Neuronal stem cell (in vitro differentiated cells): ENCODE measurements at regions not wholly inside any gene's neighbourhood (a gene's known extent, or its start where the extent isn't known, plus 50 kb on each side); places are given as distances from the start of the nearest gene placed in this dataset.

ENCODE experiments used
- DNase-seq: peaks from one replicate; pipeline ENCODE4 v3.0.0-alpha.2; 2013; ENCODE audit warnings: low spot score
- H2AFZ ChIP-seq: one replicate; pipeline ENCODE4 v1.6.1; 2013; ENCODE audit warnings: mild to moderate bottlenecking, low read length, inconsistent platforms
- H2AK5ac ChIP-seq: 2 replicates; pipeline ENCODE4 v1.6.1; 2013; ENCODE audit warnings: low read depth, mild to moderate bottlenecking, inconsistent platforms, low read length, moderate library complexity, mixed read lengths
- H2BK120ac ChIP-seq: 2 replicates; pipeline ENCODE4 v1.6.1; 2013; ENCODE audit warnings: low read depth, mild to moderate bottlenecking, inconsistent platforms, low read length, moderate library complexity, mixed read lengths
- H2BK12ac ChIP-seq: one replicate; pipeline ENCODE4 v1.6.1; 2013; ENCODE audit warnings: low read length, inconsistent platforms
- H2BK15ac ChIP-seq: 2 replicates; pipeline ENCODE4 v1.6.1; 2013; ENCODE audit warnings: mild to moderate bottlenecking, low read length, inconsistent platforms, mixed read lengths
- H2BK5ac ChIP-seq: one replicate; pipeline ENCODE4 v1.6.1; 2013; ENCODE audit warnings: inconsistent platforms, mild to moderate bottlenecking, low read length, moderate library complexity
- H3K14ac ChIP-seq: one replicate; pipeline ENCODE4 v1.6.1; 2013; ENCODE audit warnings: low read length, inconsistent platforms
- H3K18ac ChIP-seq: 2 replicates; pipeline ENCODE4 v1.6.1; 2013; ENCODE audit warnings: low read length, inconsistent platforms
- H3K23ac ChIP-seq: 2 replicates; pipeline ENCODE4 v1.6.1; 2013; ENCODE audit warnings: low read depth, mild to moderate bottlenecking, mixed read lengths, low read length, inconsistent platforms; ENCODE audit not compliant: poor library complexity
- H3K27ac ChIP-seq: replicated peaks from 3 replicates; pipeline ENCODE4 v1.5.1; 2013; ENCODE audit warnings: low read length, inconsistent platforms
- H3K27me3 ChIP-seq, 3 experiments: 2 replicates each; pipeline ENCODE4 v1.6.1; 2013; ENCODE audit warnings: low read length in 3 of 3, mild to moderate bottlenecking in 2 of 3, inconsistent platforms in 1 of 3, low read depth in 1 of 3, mixed read lengths in 1 of 3, moderate library complexity in 1 of 3; ENCODE audit not compliant: control insufficient read depth in 3 of 3, insufficient read depth in 3 of 3
- H3K36me3 ChIP-seq, 2 donors: replicated peaks in 1 of 2; 2 replicates each; pipeline ENCODE4 v1.6.1; 2013; ENCODE audit warnings: low read length in 2 of 2; ENCODE audit not compliant: control insufficient read depth in 2 of 2, insufficient read depth in 2 of 2
- H3K4ac ChIP-seq: 2 replicates; pipeline ENCODE4 v1.6.1; 2013; ENCODE audit warnings: inconsistent platforms, mild to moderate bottlenecking, low read length, moderate library complexity
- H3K4me1 ChIP-seq, 2 donors: 1 replicate in 1 of 2; 2 replicates in 1 of 2; pipeline ENCODE4 v1.6.1; 2013; ENCODE audit warnings: low read length in 2 of 2, low read depth in 1 of 2; ENCODE audit not compliant: control insufficient read depth in 2 of 2, insufficient read depth in 1 of 2
- H3K4me2 ChIP-seq: one replicate; pipeline ENCODE4 v1.6.1; 2013; ENCODE audit warnings: mild to moderate bottlenecking, low read length, inconsistent platforms; ENCODE audit not compliant: insufficient read depth, poor library complexity, severe bottlenecking
- H3K4me3 ChIP-seq, 2 donors: 2 replicates each; pipeline ENCODE4 v1.5.1; 2013; ENCODE audit warnings: low read length in 2 of 2, mild to moderate bottlenecking in 2 of 2, inconsistent platforms in 1 of 2, moderate library complexity in 1 of 2
- H3K79me1 ChIP-seq: one replicate; pipeline ENCODE4 v1.6.1; 2013; ENCODE audit warnings: low read depth, mild to moderate bottlenecking, inconsistent platforms, low read length, moderate library complexity
- H3K9ac ChIP-seq: one replicate; pipeline ENCODE4 v1.6.1; 2013; ENCODE audit warnings: mild to moderate bottlenecking, low read depth, low read length, inconsistent platforms; ENCODE audit not compliant: poor library complexity
- H3K9me3 ChIP-seq, 2 donors: replicated peaks in 1 of 2; 2 replicates each; pipeline versions ENCODE3 to v1.6.1; 2013; ENCODE audit warnings: low read length in 2 of 2, mild to moderate bottlenecking in 2 of 2, inconsistent platforms in 1 of 2, low read depth in 1 of 2, mixed read lengths in 1 of 2, moderate library complexity in 1 of 2; ENCODE audit not compliant: control insufficient read depth in 2 of 2, insufficient read depth in 1 of 2
- H4K8ac ChIP-seq: one replicate; pipeline ENCODE4 v1.6.1; 2013; ENCODE audit warnings: low read depth, mild to moderate bottlenecking, inconsistent platforms, low read length, moderate library complexity
- H4K91ac ChIP-seq: one replicate; pipeline ENCODE4 v1.6.1; 2013; ENCODE audit warnings: low read length, low read depth, mild to moderate bottlenecking, inconsistent platforms; ENCODE audit not compliant: poor library complexity
- WGBS, 2 donors: extraction: QIAGEN DNeasy Blood & Tissue Kit; methylation state at CpG; one replicate each; pipeline ENCODE4 v1.1.7; 2013; ENCODE audit warnings: missing lambda C conversion rate in 2 of 2, mixed read lengths in 1 of 2; ENCODE audit not compliant: insufficient read length in 2 of 2, insufficient replicate concordance in 1 of 2; ENCODE audit errors: extremely low coverage in 2 of 2; 5-methylcytosine and 5-hydroxymethylcytosine counted together

DNA sequence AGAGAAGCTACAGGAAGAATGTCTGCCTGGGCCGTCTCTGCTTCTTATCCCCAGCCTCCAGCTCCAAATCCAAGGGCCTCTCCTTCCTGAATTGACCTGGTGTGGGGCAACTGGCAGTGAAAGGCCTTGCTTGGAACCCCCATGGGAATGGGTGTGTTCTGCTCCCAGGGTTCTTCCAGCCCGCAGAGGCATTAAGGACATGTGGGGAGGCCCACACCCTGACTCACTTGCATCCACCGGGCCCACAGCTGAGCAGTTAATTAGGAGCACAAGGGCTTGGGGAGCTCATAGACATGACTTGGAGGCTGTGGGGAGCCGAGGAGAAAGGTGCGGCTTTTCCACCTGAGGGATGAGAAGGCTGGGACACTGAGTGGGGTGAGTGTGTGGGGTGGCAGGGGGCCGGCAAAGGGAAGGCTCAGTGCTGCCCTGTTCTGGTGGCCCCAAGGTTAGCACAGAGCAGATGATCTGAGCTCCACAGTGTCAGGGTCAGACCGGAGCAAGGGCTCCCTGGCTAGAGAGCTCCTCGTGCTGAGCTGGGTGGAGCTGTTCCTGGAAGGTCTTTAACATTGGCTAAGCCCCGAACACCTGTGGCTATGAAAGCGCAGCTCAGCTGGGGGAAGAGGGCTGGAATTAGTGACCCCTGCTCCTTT is 64.5 kb upstream of the NECTIN1 start:
- no peak for DNase-seq

DNA sequence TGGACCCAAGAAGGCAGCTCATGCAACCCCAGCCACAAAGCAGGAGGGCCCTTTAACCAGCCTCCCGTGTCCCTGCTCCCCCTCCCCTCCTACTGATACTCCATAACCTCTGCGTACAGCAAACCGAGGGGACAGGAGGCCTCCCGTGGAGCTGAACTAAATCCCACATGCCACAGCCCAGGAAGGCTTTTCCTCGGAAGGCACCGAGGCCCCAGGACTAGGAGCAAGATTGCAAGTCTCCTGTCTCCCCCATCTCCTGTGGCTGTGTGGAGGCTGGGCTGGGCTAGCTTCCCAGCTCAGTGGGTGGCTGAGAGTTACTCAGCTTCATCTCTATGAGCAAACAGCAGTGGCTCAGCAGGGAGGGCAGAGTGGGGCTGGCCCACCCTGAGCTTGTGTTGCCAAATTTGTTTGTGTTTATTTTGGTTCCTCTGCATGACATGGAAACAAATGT is 62.7 kb upstream of the NECTIN1 start:
- no peak overlapping the region for H3K27ac ChIP-seq
- H3K9me3 ChIP-seq, result no peaks in the 10 kb centered on the region
- WGBS, 2 donors, result no CpG with 5 or more reads among the region's 6 CpGs
- H2AFZ ChIP-seq, result no peak overlapping the region
- H3K4me1 ChIP-seq, result peaks cover 19 to 36% of the 10 kb centered on the region in 2 donors
- H3K18ac ChIP-seq, result peak overlapping the region; percentile 4
- DNase-seq, result peak; percentile 6
- peak overlapping the region; percentile 26 for H2BK15ac ChIP-seq
- peaks cover 0 to 38% (median 12%) of the 10 kb centered on the region in 3 experiments for H3K27me3 ChIP-seq
- no peaks in the 10 kb centered on the region for H3K79me1 ChIP-seq
- no peak overlapping the region for H3K4me3 ChIP-seq
- H3K14ac ChIP-seq, result peak overlapping the region; percentile 50
- no peak overlapping the region for H3K4ac ChIP-seq
- H3K23ac ChIP-seq, result peak overlapping the region; percentile 3
- H2AK5ac ChIP-seq, result no peak overlapping the region
- H3K4me2 ChIP-seq, result no peak overlapping the region
- H2BK120ac ChIP-seq, result peak overlapping the region; percentile 50
- no peaks in the 10 kb centered on the region for H3K36me3 ChIP-seq
- no peak overlapping the region for H2BK5ac ChIP-seq
- no peak overlapping the region for H4K8ac ChIP-seq
- H2BK12ac ChIP-seq, result peak overlapping the region; percentile 1
- H3K9ac ChIP-seq, result peak overlapping the region; percentile 53
- no peak overlapping the region for H4K91ac ChIP-seq

More for the DNA sequence above, 64.5 kb upstream of the NECTIN1 start:
- Histone ChIP-seq H2AFZ (no peak overlapping the region), H2BK12ac (no peak overlapping the region), H3K9me3 (no peaks in the 10 kb centered on the region), H2BK5ac (no peak overlapping the region), H4K91ac (no peak overlapping the region), H3K4me3 (no peak overlapping the region), H2AK5ac (peak overlapping the region; percentile 40), H2BK120ac (no peak overlapping the region), H3K4me1 (peaks cover 30 to 45% of the 10 kb centered on the region in 2 donors), H3K18ac (peak overlapping the region; percentile 40), H2BK15ac (no peak overlapping the region), H3K23ac (no peak overlapping the region), H3K36me3 (no peaks in the 10 kb centered on the region), H3K4me2 (no peak overlapping the region), H3K14ac (no peak overlapping the region), H4K8ac (no peak overlapping the region), H3K79me1 (no peaks in the 10 kb centered on the region), H3K9ac (no peak overlapping the region), H3K27me3 (peaks cover 0 to 40% (median 12%) of the 10 kb centered on the region in 3 experiments), H3K4ac (no peak overlapping the region), H3K27ac (no peak overlapping the region)
- WGBS, 2 donors, result no CpG with 5 or more reads among the region's 10 CpGs

DNA sequence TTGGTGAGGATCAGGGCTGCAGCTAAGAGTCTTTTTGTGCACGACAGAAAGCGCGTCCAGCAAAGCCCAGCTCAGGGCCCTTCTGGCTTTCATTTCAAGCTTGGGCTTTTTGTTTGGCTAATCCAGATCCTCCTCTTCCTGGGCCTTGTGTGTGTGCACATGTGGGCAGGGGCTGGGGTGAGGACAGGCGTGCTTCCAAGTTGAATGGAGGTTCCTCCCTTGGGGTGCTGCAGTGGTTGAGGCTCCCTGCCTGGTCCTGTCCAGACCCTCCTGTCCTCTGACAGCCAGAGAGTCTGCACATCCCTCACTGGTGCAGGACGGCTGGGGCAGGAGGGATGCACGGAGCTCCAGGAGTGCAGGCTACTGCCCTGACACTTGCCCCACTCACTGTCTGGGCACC is 62.0 kb upstream of the NECTIN1 start:
- Histone ChIP-seq H2BK15ac (peak overlapping the region; percentile 26), H2BK5ac (no peak overlapping the region), H3K9ac (no peak overlapping the region), H2AFZ (peak overlapping the region; percentile 36), H3K4me3 (peak overlapping the region in 1 of 2 donors; percentile 2), H3K14ac (peak overlapping the region; percentile 3), H3K23ac (peak overlapping the region; percentile 3), H3K27ac (peak overlapping the region; percentile 0), H4K91ac (no peak overlapping the region), H3K4ac (no peak overlapping the region), H2BK120ac (no peak overlapping the region), H3K4me1 (peaks cover 14 to 30% of the 10 kb centered on the region in 2 donors), H3K27me3 (peaks cover 0 to 35% (median 12%) of the 10 kb centered on the region in 3 experiments), H3K36me3 (no peaks in the 10 kb centered on the region), H3K79me1 (no peaks in the 10 kb centered on the region), H4K8ac (no peak overlapping the region), H3K9me3 (no peaks in the 10 kb centered on the region), H3K4me2 (no peak overlapping the region), H2AK5ac (no peak overlapping the region), H2BK12ac (peak overlapping the region; percentile 1), H3K18ac (peak overlapping the region; percentile 4)
- WGBS, 2 donors, result no CpG with 5 or more reads among the region's 6 CpGs
- DNase-seq, result no peak

DNA sequence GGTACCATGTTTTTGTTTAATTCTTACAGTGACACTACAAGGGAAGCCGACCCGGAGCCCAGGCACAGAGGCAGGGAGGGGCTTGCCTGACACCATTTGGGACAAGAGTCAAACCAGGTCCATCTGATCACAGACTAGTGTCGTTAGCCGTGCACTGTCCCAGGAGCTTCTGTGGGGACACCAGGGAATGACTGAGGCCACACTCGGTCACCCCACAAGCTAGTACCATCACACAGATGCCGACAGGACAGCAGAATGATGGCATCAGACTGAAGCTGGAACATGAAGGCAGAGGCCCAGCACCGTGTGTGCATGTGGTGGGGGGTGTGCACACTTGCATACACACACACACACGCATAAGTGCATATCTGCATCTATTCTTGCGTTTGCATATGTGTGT is 61.5 kb upstream of the NECTIN1 start:
- peak overlapping the region; percentile 33 for H2BK12ac ChIP-seq
- no peak overlapping the region for H2AK5ac ChIP-seq
- no peak overlapping the region for H4K91ac ChIP-seq
- no peak overlapping the region for H3K27ac ChIP-seq
- no peaks in the 10 kb centered on the region for H3K79me1 ChIP-seq
- H3K23ac ChIP-seq, result no peak overlapping the region
- H3K4me2 ChIP-seq, result no peak overlapping the region
- H3K4me1 ChIP-seq, result peaks cover 9 to 24% of the 10 kb centered on the region in 2 donors
- no peaks in the 10 kb centered on the region for H3K9me3 ChIP-seq
- peak overlapping the region; percentile 98 for H3K14ac ChIP-seq
- H4K8ac ChIP-seq, result peak overlapping the region; percentile 75
- peak overlapping the region; percentile 86 for H3K18ac ChIP-seq
- peak overlapping the region; percentile 45 for H3K9ac ChIP-seq
- DNase-seq, result no peak
- H3K27me3 ChIP-seq, result peaks cover 0 to 32% (median 10%) of the 10 kb centered on the region in 3 experiments
- H2AFZ ChIP-seq, result no peak overlapping the region
- H2BK15ac ChIP-seq, result no peak overlapping the region
- no peak overlapping the region for H2BK5ac ChIP-seq
- no CpG with 5 or more reads among the region's 9 CpGs for WGBS, 2 donors
- no peak overlapping the region for H3K4me3 ChIP-seq
- H3K4ac ChIP-seq, result no peak overlapping the region
- no peaks in the 10 kb centered on the region for H3K36me3 ChIP-seq
- no peak overlapping the region for H2BK120ac ChIP-seq
